Right atrium auricular region (tissue), 2 donors: ENCODE measurements at regions not wholly inside any gene's neighbourhood (a gene's known extent, or its start where the extent isn't known, plus 50 kb on each side); places are given as distances from the start of the nearest gene placed in this dataset.

Experiments used
- DNase-seq: peaks from one replicate; pipeline ENCODE4 v3.0.0-alpha.2; 2019; ENCODE audit warnings: low spot score
- H3K27ac ChIP-seq, 2 donors: fragments of 200-600 bp; sonication (generic); 1 replicate in 1 of 2; 2 replicates in 1 of 2; pipeline ENCODE4 v1.5.1; 2016 to 2019
- H3K27me3 ChIP-seq, 2 donors: fragments of 200-600 bp; sonication (generic); one replicate each; pipeline versions ENCODE4 v1.5.1 to v1.6.0; 2017 to 2019
- H3K36me3 ChIP-seq: fragments of 200-600 bp; sonication (generic); one replicate; pipeline ENCODE4 v1.5.1; 2016
- H3K4me1 ChIP-seq, 2 donors: fragments of 200-600 bp; sonication (generic); one replicate each; pipeline versions ENCODE4 v1.5.1 to v1.6.0; 2017 to 2019
- H3K4me3 ChIP-seq, 2 donors: fragments of 200-600 bp; sonication (generic); 1 replicate in 1 of 2; 2 replicates in 1 of 2; pipeline ENCODE4 v1.5.1; 2017 to 2019; ENCODE audit warnings: mild to moderate bottlenecking in 1 of 2, moderate library complexity in 1 of 2
- H3K9me3 ChIP-seq, 2 donors: fragments of 200-600 bp; sonication (generic); one replicate each; pipeline ENCODE4 v1.5.1; 2019
- CTCF ChIP-seq, 2 donors: fragments of 200-600 bp; sonication (generic); IDR thresholded peaks; one replicate each; pipeline ENCODE4 v1.5.1; 2019; ENCODE audit warnings: antibody characterized with exemption in 2 of 2

- Histone ChIP-seq H3K4me3 (no peak overlapping the region), H3K27ac (no peak overlapping the region), H3K4me1 (no peaks in the 10 kb centered on the region), H3K36me3 (no peaks in the 10 kb centered on the region), H3K9me3 (no peaks in the 10 kb centered on the region), H3K27me3 (no peaks in the 10 kb centered on the region)
- DNase-seq, result no peak
- no peak for TF ChIP-seq CTCF (IDR thresholded peaks at IDR 0.05)
These were observed 259.0 kb downstream of the LRATD1 start for GRCh38 chr2:14891546-14891945.

GRCh38 chr2:14896330-14897030, 264.0 kb downstream of the LRATD1 start:
- Histone ChIP-seq H3K4me1 (no peaks in the 10 kb centered on the region), H3K36me3 (no peaks in the 10 kb centered on the region), H3K27me3 (no peaks in the 10 kb centered on the region), H3K4me3 (no peak overlapping the region), H3K9me3 (no peaks in the 10 kb centered on the region), H3K27ac (no peak overlapping the region)
- DNase-seq, result no peak
- no peak for TF ChIP-seq CTCF (IDR thresholded peaks at IDR 0.05)

- no peaks in the 10 kb centered on the region for H3K36me3 ChIP-seq
- H3K4me3 ChIP-seq, result no peak overlapping the region
- TF ChIP-seq CTCF (IDR thresholded peaks at IDR 0.05), result no peak
These were observed 267.3 kb downstream of the LRATD1 start for GRCh38 chr2:14899621-14900414.

GRCh38 chr2:14901737-14902136, 269.2 kb downstream of the LRATD1 start:
- H3K4me1 ChIP-seq, result no peaks in the 10 kb centered on the region
- H3K9me3 ChIP-seq, result no peaks in the 10 kb centered on the region
- DNase-seq, result no peak
- no peaks in the 10 kb centered on the region for H3K36me3 ChIP-seq
- H3K27ac ChIP-seq, result no peak overlapping the region
- H3K27me3 ChIP-seq, result no peaks in the 10 kb centered on the region
- TF ChIP-seq CTCF (IDR thresholded peaks at IDR 0.05), result no peak
- H3K4me3 ChIP-seq, result no peak overlapping the region

More at GRCh38 chr2:14899621-14900414, 267.3 kb downstream of the LRATD1 start:
- Histone ChIP-seq H3K9me3 (no peaks in the 10 kb centered on the region), H3K27me3 (no peaks in the 10 kb centered on the region), H3K27ac (no peak overlapping the region), H3K4me1 (no peaks in the 10 kb centered on the region)
- no peak for DNase-seq

GRCh38 chr2:14902953-14903352, 270.4 kb downstream of the LRATD1 start:
- H3K9me3 ChIP-seq, result no peaks in the 10 kb centered on the region
- no peaks in the 10 kb centered on the region for H3K36me3 ChIP-seq
- DNase-seq, result no peak
- H3K4me3 ChIP-seq, result no peak overlapping the region
- H3K4me1 ChIP-seq, result no peaks in the 10 kb centered on the region
- TF ChIP-seq CTCF (IDR thresholded peaks at IDR 0.05), result no peak
- H3K27me3 ChIP-seq, result no peaks in the 10 kb centered on the region
- H3K27ac ChIP-seq, result no peak overlapping the region
